Brain pericyte (primary cell): ENCODE measurements at regions not wholly inside any gene's neighbourhood (a gene's known extent, or its start where the extent isn't known, plus 50 kb on each side); places are given as distances from the start of the nearest gene placed in this dataset.

ENCODE experiments used
- DNase-seq: peaks from one replicate; pipeline ENCODE4 v3.0.0-alpha.2; 2012; ENCODE audit warnings: low read depth, low spot score

DNA sequence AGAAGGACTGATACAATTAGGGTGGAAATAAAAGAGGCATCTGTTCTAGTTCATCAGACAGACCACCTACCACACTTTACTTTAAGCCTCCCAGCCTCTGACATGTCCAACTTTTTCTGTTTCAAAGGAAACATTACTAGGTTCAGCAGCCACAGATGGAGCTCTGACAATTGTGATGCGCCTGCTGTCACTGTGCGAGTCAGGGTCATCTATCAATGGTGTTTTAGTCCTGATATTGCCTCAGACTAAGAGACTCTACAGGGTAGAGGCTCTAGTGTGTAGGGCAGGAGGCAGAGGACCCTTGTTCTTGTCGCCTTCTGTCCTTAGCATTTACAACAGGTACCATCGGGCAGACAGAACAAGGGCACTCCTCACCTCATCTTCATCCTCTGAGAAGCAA lies 685.0 kb upstream of the SGCG start:
- DNase-seq: no peak

- DNase-seq: no peak
Observed at GRCh38 chr13:22496803-22497508, 683.8 kb upstream of the SGCG start.

DNA sequence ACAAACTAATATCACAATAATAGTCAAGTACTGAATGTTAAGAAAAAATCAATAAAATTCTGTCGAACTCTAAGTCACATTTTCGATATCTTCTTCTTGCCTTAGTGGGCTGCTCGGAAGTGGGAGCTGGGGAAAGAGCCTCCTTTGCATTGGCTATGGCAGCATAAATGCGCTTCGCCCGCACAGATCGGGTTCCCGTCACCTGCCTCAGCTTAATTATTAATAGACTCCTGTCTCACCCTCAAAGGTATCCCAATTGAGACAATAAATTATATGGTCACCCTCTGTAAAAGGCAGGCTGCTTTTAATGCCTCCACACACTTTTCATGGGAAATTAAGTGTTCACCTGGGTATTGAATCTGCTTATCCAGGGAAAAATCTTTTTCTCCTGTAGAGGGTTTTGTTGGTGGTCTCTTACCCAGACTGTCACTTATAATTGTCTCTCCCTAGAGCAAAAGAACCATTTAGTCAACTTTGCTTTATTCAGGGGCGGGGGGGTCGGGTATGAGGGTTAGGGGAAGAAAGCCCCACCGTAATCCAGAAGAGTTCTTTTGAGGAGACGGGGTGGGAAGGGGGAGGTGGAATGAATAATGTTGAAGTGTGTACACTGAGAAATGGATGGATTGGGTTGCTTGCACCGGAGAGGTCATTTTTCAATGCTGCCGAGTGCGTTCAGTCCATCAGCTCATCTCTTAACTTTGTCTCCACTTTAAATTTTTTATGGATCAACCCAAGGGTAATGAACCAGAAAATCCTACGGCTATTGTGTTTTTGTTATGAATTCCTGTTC lies 682.6 kb upstream of the SGCG start:
- no peak for DNase-seq

DNA sequence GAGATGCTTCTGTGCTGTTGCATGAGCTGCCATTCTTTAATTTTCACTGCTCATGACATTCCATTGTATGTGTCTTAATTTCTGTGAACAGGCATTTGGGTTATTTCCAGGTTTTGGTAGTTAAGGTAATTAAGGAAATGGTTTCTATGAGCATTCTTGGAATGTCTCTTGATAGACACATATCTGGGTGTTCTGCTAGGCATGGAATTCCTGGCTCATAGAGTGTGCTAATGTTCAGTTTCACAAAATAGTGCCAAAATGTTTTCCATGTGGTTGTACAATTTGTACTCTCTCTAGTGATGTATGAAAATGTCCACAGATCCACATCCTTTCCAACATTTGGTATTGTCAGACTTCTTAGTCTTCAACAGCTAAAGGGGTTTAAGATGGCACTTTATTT lies 680.9 kb upstream of the SGCG start:
- no peak for DNase-seq

GRCh38 chr13:22505489-22505888 lies 675.3 kb upstream of the SGCG start:
- no peak for DNase-seq

- DNase-seq: no peak
Observed at GRCh38 chr13:22506096-22506691, 674.6 kb upstream of the SGCG start.

GRCh38 chr13:22517544-22517943 lies 663.2 kb upstream of the SGCG start:
- no peak for DNase-seq

- no peak for DNase-seq
Observed at GRCh38 chr13:22536851-22537250, 643.9 kb upstream of the SGCG start.

DNA sequence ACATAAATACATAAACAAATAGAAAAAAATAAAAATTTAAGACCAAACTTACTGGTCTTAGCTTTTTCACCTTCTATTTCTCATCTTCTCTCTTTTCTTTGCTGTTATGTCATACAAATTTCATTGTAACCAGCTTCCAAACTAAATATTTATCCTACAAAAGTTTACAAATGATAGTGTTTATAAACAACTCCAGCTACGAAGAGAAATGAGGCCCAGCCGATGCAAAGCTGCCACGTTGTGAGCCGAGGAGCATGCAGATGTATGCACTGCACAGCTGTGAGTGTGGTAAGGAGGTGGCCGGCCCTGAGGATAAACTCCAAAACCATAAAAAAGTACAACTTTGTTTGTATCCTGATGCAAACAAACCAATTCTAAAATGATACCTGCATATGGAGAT lies 642.4 kb upstream of the SGCG start:
- no peak for DNase-seq

GRCh38 chr13:22549126-22549525 lies 631.7 kb upstream of the SGCG start:
- no peak for DNase-seq

DNA sequence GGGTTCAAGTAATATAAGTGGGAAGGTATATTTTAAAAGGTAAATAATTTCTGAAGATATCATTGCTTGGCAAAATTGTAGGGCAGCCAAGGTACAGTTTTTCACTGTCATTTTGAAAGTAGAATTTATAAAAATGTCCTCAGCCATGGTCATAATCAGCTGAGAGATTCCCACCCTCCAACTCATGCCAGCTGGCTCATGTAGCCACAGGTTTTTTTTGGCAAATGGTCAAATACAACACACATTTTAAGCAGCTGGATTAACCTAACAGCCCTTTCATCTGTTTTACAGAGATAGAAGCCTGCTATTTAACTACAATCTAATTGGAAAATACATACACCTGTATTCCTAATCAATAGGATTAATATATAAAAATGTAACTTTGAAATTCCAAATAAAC lies 619.2 kb upstream of the SGCG start:
- DNase-seq: no peak

DNA sequence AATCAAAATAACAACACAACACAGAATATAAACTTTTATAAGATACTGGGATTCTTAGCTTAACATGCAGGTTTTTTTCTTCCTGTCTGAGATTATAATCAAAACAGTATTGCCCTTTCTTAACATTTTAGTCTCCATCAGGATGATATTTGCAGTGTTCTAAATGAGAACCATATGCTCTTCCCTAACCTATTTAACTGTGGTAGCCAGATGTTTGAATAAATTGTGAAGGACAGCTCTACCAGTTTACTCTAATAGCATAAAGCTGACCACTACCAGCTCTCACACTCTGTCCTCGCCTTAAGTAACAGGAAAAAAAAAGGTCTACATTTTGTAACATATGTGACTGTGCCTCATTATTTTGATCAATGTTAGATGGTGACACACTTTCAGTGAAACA lies 618.7 kb upstream of the SGCG start:
- DNase-seq: no peak

- DNase-seq: no peak
Observed at GRCh38 chr13:22563272-22563671, 617.5 kb upstream of the SGCG start.

- no peak for DNase-seq
Observed at GRCh38 chr13:22569811-22570210, 611.0 kb upstream of the SGCG start.

GRCh38 chr13:22589880-22590279 lies 590.9 kb upstream of the SGCG start:
- no peak for DNase-seq

DNA sequence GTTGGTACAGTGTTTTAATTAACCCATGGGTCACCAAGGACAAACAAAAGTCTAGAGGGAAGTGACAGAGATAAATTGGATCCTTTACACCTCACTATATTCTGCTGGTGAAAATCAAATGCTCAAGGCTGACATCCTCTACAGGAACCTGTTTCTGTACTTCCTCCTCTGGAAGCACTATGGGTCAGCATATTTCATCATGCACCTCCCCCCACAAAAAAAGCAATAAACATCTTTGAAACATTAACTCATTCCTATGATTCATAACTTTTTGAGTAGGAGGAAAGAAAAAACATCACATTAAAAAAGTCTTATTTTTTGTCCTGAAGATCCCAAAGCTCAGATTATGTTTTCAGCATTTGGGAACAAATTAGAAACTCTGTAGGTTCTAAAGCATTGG lies 588.3 kb upstream of the SGCG start:
- no peak for DNase-seq

DNA sequence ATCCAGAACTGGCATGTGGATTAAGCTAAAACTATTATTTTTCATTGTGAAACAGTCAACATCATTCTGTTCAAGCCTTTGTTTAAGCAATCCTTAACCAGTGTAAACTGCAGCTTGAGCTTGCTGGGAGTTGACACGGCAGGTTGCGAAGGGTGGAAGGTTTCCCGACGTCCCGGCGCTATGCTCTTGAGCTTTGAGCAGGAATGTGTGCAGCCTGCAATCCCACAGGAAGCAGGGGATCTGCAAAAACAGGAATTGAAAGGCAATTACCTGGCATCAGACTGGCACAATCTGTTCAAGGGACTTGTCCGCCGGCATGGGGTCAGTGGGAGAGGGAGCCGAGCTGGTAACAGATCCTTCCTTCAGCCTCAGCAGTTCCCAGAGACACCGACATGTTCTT lies 586.7 kb upstream of the SGCG start:
- DNase-seq: no peak

DNA sequence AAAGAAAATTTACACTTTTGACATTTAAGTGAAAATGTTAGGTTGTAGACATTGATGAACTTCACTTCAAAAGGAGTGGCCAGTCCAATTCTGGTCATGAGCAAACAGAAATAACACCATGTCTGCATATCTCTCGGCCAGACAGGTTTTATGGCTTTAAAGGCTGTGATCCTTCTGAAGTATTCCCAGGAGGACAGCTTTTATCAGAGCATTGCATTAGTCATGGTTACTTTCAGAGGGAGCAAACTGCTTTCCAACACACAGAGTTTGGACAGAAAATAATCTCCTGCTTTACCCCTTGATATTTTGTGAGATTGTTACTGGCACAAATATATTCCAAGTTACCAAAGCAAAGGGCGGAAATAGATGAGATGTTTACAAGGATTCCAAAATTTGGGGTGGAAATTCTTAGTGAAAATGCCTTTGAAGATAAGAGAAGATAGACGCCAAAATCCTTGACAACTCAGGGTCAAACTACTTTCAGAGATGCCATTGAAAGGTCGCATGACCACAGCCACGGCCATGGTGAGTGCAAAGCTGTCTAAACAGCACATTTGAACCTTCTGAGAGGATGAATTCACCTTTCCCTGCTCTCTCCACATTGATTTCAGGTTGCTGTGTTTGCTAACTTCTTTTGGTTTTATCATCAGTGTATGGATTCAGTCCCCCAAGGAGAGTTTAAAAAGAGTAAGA lies 584.5 kb upstream of the SGCG start:
- no peak for DNase-seq

- no peak for DNase-seq
Observed at GRCh38 chr13:22599156-22599555, 581.6 kb upstream of the SGCG start.

DNA sequence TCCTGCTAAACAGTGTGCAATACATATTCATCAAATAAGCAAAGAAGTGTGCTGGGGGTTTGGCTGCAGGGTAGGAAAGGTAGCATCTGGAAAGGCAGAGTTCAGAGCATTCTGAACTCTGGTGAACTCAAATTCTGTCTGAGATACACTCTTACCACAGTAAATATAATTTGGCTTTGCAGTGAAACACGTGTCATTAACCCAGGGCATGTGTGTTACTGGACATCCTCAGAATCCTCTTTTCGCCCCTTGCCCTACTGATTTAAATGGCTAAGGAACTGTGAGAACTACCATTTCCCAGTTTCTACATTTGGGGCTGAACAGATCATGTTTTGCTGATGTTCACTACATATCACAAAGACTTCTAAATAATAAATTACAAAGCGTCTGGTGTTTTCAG lies 562.8 kb upstream of the SGCG start:
- DNase-seq: no peak

DNA sequence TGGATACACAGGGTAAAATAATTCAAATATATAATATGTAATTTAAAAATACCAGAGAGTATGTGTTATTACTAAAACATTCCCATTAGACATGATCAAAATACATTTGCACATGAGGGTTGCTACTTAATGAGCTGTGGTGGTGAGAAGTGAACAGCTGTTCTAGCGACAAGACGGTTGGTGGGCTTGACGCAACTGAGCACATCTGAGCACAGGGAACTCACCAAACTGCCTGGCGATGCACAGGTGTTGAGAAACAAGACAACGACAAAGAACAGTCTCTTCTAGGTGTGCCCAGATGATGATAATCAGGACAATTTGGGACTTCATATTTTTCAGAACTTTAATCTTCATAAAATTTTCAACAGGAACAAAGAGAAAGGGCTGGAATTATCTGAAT lies 555.1 kb upstream of the SGCG start:
- no peak for DNase-seq

GRCh38 chr13:22629374-22629773 lies 551.4 kb upstream of the SGCG start:
- DNase-seq: no peak
